Right lung (tissue), 2 donors: ENCODE measurements at regions not wholly inside any gene's neighbourhood (a gene's known extent, or its start where the extent isn't known, plus 50 kb on each side); places are given as distances from the start of the nearest gene placed in this dataset.
"Not testable (repeated sequence)": the region's sequence is repeated elsewhere in the genome, so short reads cannot be mapped to it uniquely, and the experiment has no call there.

ENCODE experiments used
- DNase-seq, 2 donors: peaks; one replicate each; pipeline ENCODE4 v3.0.0-alpha.2; 2013

DNA sequence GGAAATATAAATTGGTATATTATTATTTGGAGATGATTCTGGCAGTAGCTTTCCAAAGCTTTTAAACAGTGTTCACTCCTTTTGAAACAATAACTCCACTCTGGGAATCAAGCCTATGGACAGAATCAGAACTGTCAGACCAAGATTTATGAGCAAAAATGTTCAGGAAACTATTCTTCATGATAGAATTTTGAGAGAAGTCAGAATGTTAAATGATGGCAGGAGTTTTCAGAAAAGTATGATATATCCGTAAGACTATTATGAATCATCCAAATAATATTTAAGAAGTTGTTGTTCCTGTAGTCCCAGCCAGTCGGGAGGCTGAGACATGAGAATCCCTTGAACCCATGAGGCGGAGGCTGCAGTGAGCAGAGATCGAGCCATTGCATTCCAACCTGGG, 50.5 kb upstream of the ADGRG2 start:
- DNase-seq, result no peak

DNA sequence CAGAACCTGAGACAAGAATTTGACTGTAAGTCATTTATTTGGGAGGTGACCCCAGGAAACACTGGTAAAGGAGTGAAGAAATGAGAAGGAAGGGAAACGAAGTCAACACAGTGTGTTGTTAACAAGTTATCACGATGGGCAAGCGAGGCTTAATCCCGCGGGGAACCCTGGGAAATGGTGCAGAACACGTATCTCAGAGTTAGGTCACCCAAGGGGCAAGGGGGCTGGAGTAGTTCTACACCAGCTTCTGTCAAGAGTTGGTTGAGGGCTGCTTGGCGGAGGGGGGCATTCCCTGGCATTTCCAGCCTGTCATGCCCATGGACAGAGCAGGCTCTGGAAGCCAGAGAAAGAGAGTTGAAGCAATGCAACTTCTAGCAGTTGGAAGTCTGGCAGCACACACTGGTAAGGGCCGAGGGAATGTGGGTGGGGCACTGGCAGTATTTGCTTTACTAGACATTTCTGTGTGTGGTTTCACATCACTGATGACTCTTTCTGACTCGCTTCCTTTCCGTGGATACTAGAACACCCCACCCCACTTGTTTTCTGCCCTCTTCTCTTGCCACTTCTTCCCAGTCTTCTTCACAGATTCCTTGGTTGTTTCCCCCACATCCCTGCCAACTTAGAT, 52.2 kb upstream of the ADGRG2 start:
- DNase-seq, result no peak

DNA sequence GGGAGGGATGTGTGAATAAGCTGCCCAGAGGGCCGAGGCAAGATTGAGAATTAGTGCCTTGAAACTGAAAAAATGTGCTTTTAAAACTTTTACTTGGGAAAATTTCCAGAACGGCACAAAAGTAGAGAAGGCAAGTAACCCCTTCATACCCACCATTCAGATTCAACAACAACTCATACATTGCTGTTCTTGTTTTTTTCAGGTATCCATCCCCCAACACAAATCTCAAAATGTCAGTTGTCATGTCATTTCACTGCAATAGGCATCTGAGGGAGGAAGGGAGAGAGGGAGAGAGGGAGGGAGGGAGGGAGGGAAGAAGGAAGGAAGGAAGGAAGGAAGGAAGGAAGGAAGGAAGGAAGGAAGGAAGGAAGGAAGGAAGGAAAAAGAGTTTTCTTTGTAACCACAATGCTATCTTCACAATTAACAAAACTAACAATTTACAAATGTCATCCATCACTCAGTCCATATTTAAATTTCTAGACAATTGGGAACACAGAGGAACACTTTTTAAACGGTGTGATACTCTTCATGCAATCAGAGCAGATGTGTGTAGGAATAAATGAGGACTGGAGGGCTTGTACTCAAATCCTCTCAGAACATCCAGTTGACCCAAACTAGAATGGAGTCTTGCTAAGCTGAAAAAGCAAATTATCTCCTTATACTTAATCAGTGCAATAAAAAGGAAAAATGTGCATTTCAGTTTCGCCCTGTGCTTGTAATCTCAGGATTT, 54.8 kb upstream of the ADGRG2 start:
- no peak for DNase-seq

DNA sequence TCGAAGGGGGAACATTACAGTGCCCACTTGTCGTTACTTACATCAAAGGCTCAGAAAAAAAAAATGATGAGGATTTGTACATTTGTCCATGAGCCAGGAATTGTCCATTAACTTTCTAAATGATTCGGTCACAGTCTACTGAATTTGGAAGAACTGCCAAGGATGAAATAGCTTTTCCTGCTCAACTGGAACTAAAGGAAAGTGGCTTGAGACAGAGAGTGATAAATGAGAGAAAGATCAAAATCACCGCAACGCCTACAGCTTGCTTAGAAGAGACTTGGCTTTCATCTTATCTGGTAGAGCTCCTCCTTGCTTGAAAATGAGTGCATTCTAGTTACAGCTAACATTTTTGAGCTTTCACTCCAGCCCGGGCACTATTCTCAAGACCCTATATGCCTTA, 55.5 kb upstream of the ADGRG2 start:
- no peak for DNase-seq

DNA sequence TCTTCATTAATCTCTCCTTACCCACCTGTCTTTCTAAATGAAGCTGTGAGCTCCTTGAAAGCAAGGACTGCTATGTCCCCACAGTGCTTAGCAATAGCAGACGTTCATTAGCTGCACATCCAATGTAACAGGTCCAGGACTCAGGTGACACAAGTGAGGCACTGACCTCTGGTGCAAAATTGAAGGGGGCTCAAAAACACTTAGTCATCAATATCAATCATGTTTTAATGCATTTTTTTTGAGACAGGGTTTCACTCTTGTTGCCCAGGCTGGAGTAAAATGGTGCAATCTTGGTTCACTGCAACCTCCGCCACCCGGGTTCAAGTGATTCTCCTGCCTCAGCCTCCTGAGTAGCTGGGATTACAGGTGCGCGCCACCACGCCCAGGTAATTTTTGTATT, 56.1 kb upstream of the ADGRG2 start:
- DNase-seq, result no peak

DNA sequence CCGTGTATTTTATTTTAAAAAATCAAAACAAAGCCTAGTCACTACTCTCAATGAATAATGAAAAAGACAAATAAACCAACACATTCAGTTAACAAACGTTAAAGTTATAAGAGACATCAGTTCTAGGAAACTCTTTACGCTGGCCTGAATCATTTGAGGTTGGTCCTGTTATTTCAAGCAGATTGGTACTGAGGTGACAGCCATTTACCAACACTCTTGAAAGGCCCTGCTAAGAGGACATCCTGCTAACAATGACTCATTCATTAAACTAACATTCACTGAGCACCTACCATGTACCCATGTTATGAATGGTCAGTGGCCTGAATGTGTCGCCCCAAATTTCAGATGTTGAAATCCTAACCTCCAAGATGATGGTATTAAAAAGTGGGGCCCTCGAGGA, 57.1 kb upstream of the ADGRG2 start:
- no peak for DNase-seq

DNA sequence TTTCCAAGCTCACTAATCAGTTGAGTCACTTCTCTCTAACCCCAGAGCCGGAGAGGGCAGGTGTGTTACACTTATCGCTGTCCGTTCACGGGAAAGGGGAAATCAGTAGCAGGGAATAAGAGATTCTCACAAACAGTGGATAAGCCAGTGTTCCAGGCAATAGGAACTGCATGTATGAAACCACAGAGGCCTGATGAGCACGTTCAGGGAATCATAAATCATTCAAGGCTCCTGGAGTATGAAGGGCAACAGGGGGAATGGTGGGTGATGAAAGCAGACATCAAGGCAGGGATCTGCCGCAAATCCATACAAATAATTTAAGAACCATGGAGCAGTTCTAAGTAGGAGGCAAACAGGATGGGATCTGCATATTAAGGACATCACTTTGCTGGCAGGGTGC, 59.1 kb upstream of the ADGRG2 start:
- no peak for DNase-seq

DNA sequence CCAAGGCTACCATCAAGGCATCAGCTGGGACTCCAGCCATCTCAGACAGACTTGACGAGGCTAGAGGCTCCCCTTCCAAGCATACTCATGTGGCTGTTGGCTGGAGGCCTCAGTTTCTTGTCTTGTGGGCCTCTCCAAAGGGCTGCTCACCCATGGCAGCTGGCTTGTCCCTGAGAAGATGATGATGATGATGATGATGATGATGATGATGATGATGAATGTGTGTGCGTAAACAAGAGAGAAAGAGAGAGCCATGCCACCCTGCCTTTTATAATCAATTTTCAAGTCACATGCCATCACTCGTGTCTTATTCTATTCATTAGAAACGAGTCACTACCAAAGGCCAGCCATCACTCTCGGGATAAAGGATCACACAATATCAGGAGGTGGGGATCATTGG, 60.5 kb upstream of the ADGRG2 start:
- no peak for DNase-seq

DNA sequence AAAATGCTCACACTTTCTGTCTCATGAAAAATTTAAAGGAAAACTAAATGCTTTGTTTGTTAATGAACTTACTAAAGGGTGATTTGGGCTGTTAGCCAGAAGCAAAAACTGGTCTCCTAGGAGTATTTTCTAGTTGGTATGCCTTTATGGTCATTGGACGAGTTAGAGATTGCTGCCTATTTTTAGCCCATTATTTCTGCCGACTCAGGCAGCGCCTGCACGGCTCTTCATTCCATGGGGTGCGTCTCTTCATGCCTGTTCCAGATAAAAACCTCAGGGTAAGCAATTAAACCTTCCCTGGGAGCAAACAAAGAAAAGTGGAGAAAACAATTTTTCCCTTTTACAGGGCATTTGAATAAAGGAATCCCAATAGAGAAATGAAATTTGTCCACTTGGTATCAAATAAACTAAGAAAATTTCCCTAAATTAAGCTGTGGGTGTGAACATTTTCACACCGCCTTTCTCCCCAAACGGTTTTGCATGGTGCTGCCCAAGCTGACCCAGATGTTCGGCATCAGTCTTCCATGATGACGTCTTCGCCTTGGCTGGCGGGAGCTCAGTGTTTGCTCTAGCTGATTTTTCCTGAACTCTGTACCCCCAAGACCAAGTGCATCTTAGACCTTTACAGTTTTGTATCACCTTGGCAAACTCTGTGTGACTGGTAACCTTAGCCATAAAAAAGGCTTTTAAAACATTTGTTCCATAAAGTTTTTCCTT, 61.7 kb upstream of the ADGRG2 start:
- no peak for DNase-seq

DNA sequence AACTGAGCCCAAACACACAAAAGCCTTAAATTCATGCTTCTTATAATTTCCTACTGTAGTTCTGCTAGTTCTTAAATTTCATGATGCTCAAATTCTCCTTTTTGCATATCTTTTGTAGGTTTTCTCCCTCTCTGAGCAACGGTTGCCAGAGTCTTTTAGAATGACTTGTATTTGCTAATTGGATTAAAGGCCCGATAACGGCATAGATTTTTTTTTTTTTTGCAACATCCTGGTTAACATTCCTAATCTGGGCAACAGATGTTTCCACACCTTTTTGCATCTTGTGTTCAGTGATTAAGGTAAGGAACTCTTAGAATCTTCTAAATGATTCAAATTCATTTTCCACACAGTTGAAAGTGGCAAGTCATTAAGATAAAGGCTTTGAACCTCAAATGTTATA, 66.3 kb upstream of the ADGRG2 start:
- DNase-seq, result no peak

DNA sequence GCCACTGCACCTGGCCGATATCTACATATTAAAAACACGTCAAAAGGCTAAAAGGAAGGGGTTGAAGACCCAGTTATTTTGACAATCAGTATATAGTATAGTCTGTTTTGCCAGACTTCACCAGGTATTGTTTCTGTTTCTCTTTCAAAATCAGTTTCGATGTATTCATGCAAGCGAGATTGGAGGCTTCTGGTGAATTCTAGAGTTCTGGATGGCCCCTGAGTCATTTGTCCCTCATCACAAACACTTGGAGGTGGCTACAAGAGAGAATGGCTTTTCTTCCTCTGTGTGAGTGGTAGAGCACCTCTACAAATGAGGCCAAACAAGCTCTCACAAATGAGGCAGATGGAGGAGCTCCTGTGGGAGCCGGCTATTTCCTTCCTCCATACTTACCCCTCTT, 68.6 kb upstream of the ADGRG2 start:
- DNase-seq, result no peak

DNA sequence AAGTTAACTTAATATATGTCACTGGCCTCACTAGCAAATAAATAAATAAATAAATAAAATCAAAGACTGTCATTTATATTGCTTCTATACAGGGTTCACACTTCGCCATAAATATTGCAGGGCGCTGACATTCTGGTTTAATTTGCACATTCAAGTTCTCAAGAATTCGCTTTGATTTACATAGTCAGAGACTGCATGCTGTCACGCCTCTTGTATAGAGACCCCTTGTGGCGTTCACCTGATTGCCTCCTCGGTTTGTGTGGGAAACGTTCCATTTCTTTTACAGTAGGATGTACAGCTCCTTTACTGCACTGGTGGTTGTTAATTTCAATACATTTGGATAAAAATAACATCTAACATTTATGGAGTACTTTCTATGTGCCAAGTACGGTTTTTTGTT, 71.3 kb upstream of the ADGRG2 start:
- no peak for DNase-seq

DNA sequence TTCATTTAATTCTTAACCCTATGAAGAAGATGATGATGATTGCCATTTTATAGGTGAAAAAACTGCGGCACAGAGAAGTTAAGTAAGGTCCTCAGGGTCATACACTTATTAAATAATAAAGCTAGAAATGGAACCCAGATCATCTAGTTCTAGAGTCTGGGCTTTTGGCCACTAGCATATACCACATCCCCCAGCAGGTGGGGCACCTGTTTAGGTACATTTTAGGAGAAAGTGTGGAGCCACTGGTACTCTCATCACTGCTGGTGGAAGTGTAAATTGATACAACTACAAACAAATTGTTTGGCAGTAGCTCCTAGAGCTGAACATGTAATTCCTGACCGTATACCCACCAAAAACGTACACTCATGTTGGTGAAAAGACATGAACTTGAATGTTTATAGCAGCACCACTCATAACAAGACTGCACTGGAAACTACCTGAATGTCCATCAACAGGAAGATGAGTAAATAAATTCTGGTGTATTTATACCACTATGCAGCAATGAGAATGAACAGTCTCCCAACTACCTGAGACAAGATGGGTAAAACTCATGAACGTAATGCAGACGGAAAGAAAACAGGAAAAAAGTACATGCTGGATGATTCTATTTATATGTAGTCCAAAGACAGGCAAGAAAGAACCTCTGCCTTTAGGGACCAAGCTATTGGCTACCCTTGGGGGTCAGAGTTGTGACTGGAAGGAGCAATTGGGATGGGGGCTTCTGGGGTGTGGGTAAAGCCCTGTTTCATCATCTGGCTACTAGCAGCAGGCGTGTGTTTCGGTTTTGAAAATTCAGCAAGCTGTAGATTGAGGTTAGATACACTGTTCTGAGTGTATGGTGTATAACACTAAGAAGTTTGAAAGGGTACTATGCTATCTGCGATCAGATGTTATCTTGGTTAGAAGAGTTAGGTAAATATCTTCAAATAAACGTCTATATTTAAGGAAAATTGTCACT, 72.3 kb upstream of the ADGRG2 start:
- no peak for DNase-seq

DNA sequence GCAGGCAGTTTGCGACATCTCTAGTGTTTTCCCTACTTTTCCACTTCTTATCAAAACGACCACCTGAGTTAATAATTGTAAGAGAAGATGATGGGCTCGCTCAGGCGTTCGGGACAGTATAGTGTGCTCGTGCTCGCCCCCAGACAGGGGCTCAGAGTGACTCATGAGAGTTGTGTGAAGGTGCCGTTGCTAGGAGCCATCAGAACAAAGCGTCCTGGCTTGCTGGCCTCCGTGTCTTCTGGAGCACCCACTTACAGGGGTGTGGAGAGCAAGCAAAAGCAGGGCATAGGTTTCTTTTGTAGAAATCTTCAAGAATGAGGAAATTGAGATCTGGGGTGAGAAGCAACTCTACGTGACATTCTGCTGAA, 73.0 kb upstream of the ADGRG2 start:
- no peak for DNase-seq

DNA sequence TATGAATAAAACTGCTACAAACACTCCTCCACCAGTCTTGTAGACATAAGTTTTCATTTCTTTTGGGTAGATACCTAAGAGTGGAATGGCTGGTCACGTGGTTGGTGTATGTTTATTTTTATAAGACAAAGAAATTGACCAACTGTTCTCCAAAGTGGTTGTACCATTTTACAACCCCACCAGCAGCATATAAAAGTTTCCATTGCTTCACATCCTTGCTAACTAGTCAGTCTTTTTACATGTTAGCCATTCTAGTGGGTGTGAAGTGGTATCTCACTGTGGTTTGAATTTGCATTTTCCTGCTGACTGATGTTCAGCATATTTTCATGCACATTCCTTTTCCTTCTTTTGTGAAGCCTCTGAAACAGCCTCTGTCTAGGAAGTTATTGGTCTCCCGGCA, 76.2 kb upstream of the ADGRG2 start:
- DNase-seq, result no peak

DNA sequence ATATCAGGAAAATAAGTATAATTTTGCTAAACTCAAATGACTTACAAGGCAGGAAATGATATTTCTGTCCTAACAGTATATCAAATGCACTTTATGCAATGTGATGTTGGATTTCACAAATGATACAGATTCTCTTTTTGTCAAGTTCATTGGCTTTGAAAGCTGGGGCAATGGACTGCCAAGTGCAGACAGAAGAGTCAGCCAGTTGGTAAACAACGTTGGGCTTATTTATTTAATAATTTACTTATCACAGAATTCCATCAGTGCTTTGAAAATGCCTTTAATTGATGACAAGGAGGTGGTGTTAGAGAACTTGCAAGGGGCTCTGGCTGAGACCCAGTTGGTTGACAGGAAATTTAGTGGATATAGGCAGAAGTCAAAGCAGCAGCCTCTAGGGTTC, 79.9 kb upstream of the ADGRG2 start:
- DNase-seq, result no peak

DNA sequence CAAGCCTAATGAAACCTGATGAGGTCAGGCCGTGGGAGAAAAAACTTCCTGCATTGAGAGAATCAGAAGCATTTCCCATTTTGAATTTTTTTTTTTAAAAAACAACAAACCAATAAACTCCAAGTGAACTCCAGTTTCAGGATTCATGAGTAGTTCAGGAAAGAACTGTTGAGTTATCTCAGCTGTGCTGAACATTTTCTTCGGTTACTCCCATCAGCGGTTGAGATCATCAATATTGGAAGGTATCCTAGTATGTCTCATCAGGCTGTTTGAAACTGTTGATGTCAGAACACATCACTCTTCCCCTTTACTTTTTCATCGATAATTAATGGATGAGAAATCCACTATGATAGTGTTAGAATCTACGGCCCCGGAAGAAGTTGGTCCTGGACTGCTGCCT, 82.4 kb upstream of the ADGRG2 start:
- DNase-seq, result no peak

DNA sequence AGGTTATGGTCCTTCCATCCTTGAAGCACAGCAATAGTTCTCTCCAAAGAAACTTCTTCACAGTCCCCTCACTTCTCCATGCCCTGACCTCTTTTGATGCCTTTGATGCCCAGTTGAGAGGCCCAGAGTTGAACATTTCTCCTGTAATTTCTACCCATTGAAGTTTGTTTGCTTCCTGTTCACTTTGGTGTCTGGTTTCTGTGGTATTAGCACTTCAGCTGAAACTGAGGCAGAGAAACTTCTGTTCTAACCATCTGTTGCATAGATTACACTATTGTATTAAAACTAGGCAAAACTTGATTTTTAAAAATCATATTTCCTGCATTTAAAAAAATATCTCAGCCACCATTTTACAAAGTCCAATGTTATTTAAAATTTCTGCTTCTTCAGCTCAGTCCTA, 89.8 kb upstream of the ADGRG2 start:
- no peak for DNase-seq

DNA sequence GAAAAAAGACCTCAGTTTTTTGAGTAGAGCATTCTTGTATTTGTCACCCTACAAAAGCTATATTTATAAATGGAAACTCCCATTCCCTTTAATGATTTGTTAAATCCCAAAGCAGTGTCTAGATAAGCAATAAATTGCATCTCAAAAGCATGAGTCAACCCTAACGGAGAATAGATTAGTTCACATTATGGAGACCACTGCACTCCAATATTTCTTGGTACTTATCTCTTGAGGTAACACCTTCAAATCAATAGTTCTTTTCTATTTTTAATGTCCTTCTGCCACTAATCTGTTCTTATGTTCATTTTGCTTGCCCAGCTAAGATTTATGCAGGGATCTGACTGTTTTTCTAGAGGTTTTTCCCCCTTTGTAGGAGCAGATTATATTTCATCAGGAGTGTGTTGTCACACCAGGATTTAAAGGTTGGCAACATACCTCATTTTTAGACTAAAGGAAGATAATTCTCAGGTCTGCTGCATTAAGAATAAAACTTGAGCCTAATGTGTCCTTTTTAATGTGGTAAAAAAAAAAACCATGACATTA, 91.4 kb upstream of the ADGRG2 start:
- no peak for DNase-seq

DNA sequence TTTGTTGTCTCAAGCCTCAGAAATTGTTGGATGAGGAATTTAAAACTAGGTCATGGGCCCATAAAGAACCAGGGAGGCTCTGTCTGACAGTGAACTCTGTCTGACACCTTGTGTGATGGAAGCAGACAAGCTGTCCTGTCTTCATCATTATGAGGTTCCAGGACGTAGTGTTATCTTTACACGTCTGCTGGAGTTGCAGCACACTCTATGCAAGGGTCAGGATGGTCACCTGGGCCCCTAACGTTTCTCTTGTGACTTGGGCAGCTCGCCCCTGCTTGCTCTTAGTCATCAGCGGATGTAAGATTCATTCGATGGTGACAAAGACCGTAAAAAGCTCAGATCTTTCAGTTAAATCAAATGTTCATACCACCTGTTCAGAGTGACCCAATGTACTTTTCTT, 92.0 kb upstream of the ADGRG2 start:
- no peak for DNase-seq

DNA sequence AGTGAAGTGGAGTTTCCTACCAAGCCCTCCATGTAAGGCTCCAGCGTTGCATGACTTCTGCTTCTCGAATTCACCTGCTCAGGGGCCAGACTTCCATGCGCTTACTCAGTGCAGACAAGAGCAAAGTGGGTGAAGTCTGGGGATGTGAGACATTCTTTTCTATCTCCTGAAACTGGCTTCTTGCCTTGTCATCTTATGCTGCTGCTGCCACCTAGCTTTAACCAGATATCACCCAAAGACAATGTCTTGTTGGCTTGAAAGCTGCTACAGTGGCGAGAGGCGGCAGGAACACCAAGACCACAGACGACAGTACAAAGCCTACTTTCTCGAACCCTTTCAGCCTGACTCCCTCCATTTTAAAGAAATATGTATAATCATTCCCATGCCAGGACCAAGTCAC, 103.6 kb upstream of the ADGRG2 start:
- DNase-seq, result no peak

DNA sequence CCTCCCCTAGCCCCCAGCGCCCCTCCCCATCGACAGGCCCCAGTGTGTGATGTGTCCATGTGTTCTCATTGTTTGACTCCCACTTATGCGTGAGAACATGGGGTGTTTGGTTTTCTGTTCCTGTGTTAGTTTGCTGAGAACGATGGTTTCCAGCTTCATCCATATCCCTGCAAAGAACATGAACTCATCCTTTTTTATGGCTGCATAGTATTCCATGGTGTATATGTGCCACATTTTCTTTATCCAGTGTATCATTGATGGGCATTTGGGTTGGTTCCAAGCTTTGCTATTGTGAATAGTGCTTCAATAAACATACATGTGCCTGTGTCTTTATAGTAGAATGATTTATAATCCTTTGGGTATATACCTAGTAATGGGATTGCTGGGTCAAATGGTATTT, 107.6 kb upstream of the ADGRG2 start:
- not testable (repeated sequence) for DNase-seq
